ENCODE measurements at regions not wholly inside any gene's neighbourhood (a gene's known extent, or its start where the extent isn't known, plus 50 kb on each side); places are given as distances from the start of the nearest gene placed in this dataset.

DNA sequence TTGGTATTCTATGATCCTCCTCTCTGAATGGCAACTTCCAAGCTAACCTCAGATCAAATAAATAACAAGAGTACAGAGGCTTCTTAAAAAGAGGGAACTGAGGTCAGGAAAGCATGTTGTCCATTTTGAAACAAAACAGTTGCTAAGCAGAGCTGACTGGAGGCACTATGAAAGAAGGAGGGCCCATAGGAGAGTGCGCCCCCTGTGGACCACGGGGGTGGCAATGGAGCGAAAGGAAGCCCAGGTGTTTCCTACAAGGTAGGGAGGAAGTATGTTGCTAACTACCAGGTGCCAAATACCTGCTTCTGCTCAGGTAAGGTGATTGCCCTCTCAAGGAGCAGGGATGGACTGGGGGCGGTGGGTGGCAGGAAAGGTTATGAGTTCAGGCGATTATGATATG is 101.8 kb upstream of the MAST4 start:
- TF ChIP-seq CTCF (IDR thresholded peaks at IDR 0.05 in 2 of 3, conservative IDR thresholded peaks at IDR 0.05 in 1 of 3; ENCODE audit: borderline replicate concordance in 1 of 3, insufficient read depth in 1 of 3, low read depth in 2 of 3, low read length in 2 of 3) (peak in 2 of 3 experiments; percentile 53 to 61; a peak in 4 of 6 replicates), RAD21 (IDR thresholded peaks at IDR 0.05; ENCODE audit: low read depth) (peak; percentile 12; the same call in 1 of the 2 replicates), EGR1 (IDR thresholded peaks at IDR 0.05; ENCODE audit: low read depth) (no peak)
